GM21515 (cell line): ENCODE measurements at regions not wholly inside any gene's neighbourhood (a gene's known extent, or its start where the extent isn't known, plus 50 kb on each side); places are given as distances from the start of the nearest gene placed in this dataset.

Experiments used
- ATAC-seq: cut with Tn5 transposase; IDR thresholded peaks from one replicate; pipeline ENCODE4 v1.9.1; 2021; ENCODE audit not compliant: unreplicated experiment

- no peak for ATAC-seq
Measured at GRCh38 chr14:85247071-85247470, 282.9 kb upstream of the FLRT2 start.

- ATAC-seq: no peak
Measured at GRCh38 chr14:85248881-85249635, 280.9 kb upstream of the FLRT2 start.

GRCh38 chr14:85250414-85251189 is 279.3 kb upstream of the FLRT2 start:
- ATAC-seq: no peak

- no peak for ATAC-seq
Measured at GRCh38 chr14:85252011-85252410, 277.9 kb upstream of the FLRT2 start.

GRCh38 chr14:85254711-85255110 is 275.2 kb upstream of the FLRT2 start:
- no peak for ATAC-seq

GRCh38 chr14:85257287-85257686 is 272.7 kb upstream of the FLRT2 start:
- no peak for ATAC-seq

GRCh38 chr14:85263916-85264675 is 265.8 kb upstream of the FLRT2 start:
- ATAC-seq: no peak

- no peak for ATAC-seq
Measured at GRCh38 chr14:85273099-85273677, 256.8 kb upstream of the FLRT2 start.

- no peak for ATAC-seq
Measured at GRCh38 chr14:85273952-85274351, 256.0 kb upstream of the FLRT2 start.

- no peak for ATAC-seq
Measured at GRCh38 chr14:85276161-85276978, 253.6 kb upstream of the FLRT2 start.

GRCh38 chr14:85276979-85277228 is 253.0 kb upstream of the FLRT2 start:
- ATAC-seq: no peak

- ATAC-seq: no peak
Measured at GRCh38 chr14:85279407-85279806, 250.5 kb upstream of the FLRT2 start.

- no peak for ATAC-seq
Measured at GRCh38 chr14:85280074-85280473, 249.9 kb upstream of the FLRT2 start.

GRCh38 chr14:85281921-85282320 is 248.0 kb upstream of the FLRT2 start:
- no peak for ATAC-seq

- no peak for ATAC-seq
Measured at GRCh38 chr14:85288041-85288440, 241.9 kb upstream of the FLRT2 start.

- no peak for ATAC-seq
Measured at GRCh38 chr14:85291731-85292130, 238.2 kb upstream of the FLRT2 start.

- ATAC-seq: no peak
Measured at GRCh38 chr14:85293612-85294234, 236.2 kb upstream of the FLRT2 start.

- no peak for ATAC-seq
Measured at GRCh38 chr14:85295318-85295717, 234.6 kb upstream of the FLRT2 start.

GRCh38 chr14:85296456-85297210 is 233.3 kb upstream of the FLRT2 start:
- no peak for ATAC-seq

- ATAC-seq: no peak
Measured at GRCh38 chr14:85300107-85300506, 229.8 kb upstream of the FLRT2 start.
